HCT116 (cell line): ENCODE measurements at regions not wholly inside any gene's neighbourhood (a gene's known extent, or its start where the extent isn't known, plus 50 kb on each side); places are given as distances from the start of the nearest gene placed in this dataset.

Source experiments
- EZH2 ChIP-seq: fragments of 200-600 bp; sonication (generic); IDR thresholded peaks from 2 replicates; pipeline ENCODE4 v1.6.1; 2017; ENCODE audit warnings: antibody characterized with exemption, mixed run types
- EZH2phosphoT487 ChIP-seq: fragments of 200-600 bp; IDR thresholded peaks from 2 replicates; pipeline ENCODE4 v1.6.1; 2018; ENCODE audit warnings: antibody characterized with exemption, borderline replicate concordance
- POLR2A ChIP-seq: IDR thresholded peaks from 2 replicates; pipeline ENCODE4 v1.7.0; 2011; ENCODE audit warnings: borderline replicate concordance; ENCODE audit not compliant: insufficient read depth, insufficient read length; ENCODE audit errors: extremely low read depth
- TF ChIP-seq, protein P1 (sequence below), 3 experiments: fragments of 200-600 bp in 1 of 3; sonication (generic) in 1 of 3; IDR thresholded peaks in 2 of 3; conservative IDR thresholded peaks in 1 of 3; 2 replicates each; pipeline ENCODE4 v1.5.1; 2012 to 2017; ENCODE audit warnings: low read depth in 2 of 3, low read length in 2 of 3, antibody characterized with exemption in 1 of 3, borderline replicate concordance in 1 of 3, control low read depth in 1 of 3, mild to moderate bottlenecking in 1 of 3, mixed read lengths in 1 of 3, mixed run types in 1 of 3, moderate library complexity in 1 of 3; ENCODE audit not compliant: insufficient read depth in 1 of 3

DNA sequence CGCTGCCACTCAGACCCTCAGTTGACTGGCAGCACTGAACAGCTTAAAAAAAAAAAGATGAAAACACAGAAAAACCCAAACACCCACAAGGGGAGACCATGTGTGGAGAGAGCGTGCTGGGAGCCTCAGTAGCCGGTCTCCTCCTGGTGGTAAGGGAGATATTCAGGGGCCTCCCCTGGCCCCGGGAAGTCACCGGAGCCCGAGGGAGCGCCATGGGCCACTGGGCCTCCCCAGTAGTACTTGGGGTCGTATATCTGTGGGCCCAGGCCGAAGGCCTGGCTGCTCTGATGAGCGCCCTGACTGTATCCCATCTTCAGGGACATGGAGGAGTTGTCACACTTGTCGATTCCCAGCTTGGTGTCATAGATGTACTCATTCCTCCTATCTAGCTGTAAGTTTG lies 145.7 kb upstream of the TEKT4 start:
- TF ChIP-seq EZH2phosphoT487: no peak
- TF ChIP-seq EZH2: no peak
- TF ChIP-seq, protein P1, sequence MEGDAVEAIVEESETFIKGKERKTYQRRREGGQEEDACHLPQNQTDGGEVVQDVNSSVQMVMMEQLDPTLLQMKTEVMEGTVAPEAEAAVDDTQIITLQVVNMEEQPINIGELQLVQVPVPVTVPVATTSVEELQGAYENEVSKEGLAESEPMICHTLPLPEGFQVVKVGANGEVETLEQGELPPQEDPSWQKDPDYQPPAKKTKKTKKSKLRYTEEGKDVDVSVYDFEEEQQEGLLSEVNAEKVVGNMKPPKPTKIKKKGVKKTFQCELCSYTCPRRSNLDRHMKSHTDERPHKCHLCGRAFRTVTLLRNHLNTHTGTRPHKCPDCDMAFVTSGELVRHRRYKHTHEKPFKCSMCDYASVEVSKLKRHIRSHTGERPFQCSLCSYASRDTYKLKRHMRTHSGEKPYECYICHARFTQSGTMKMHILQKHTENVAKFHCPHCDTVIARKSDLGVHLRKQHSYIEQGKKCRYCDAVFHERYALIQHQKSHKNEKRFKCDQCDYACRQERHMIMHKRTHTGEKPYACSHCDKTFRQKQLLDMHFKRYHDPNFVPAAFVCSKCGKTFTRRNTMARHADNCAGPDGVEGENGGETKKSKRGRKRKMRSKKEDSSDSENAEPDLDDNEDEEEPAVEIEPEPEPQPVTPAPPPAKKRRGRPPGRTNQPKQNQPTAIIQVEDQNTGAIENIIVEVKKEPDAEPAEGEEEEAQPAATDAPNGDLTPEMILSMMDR (IDR thresholded peaks at IDR 0.05 in 2 of 3, conservative IDR thresholded peaks at IDR 0.05 in 1 of 3; ENCODE audit: borderline replicate concordance in 1 of 3, insufficient read depth in 1 of 3, low read depth in 2 of 3, low read length in 2 of 3): no peak
- no peak for TF ChIP-seq POLR2A
